MM.1S (cell line): ENCODE measurements at regions not wholly inside any gene's neighbourhood (a gene's known extent, or its start where the extent isn't known, plus 50 kb on each side); places are given as distances from the start of the nearest gene placed in this dataset.

ENCODE experiments used
- DNase-seq: peaks from one replicate; pipeline ENCODE4 v3.0.0-alpha.2; 2015
- H2AFZ ChIP-seq: fragments of 300-600 bp; sonication (generic); 2 replicates; pipeline ENCODE4 v1.6.0; 2016; ENCODE audit warnings: antibody characterized with exemption, low read length
- H3F3A ChIP-seq: fragments of 300-600 bp; sonication (generic); 2 replicates; pipeline ENCODE4 v1.6.1; 2016; ENCODE audit warnings: mild to moderate bottlenecking, antibody characterized with exemption, low read length, moderate library complexity, mixed read lengths; ENCODE audit not compliant: insufficient read depth
- H3K27ac ChIP-seq: fragments of 300-600 bp; sonication (generic); 2 replicates; pipeline ENCODE4 v1.5.1; 2016; ENCODE audit warnings: mild to moderate bottlenecking, low read length
- H3K27me3 ChIP-seq: fragments of 300-600 bp; sonication (generic); replicated peaks from 2 replicates; pipeline ENCODE4 v1.6.0; 2016; ENCODE audit warnings: low read length; ENCODE audit not compliant: insufficient read depth
- H3K36me3 ChIP-seq: fragments of 300-600 bp; sonication (generic); replicated peaks from 2 replicates; pipeline ENCODE4 v1.6.1; 2016; ENCODE audit warnings: mild to moderate bottlenecking, low read length, mixed read lengths; ENCODE audit not compliant: insufficient read depth
- H3K4me1 ChIP-seq: fragments of 300-600 bp; sonication (generic); 2 replicates; pipeline ENCODE4 v1.6.1; 2016; ENCODE audit warnings: low read length, mixed read lengths
- H3K4me2 ChIP-seq: fragments of 300-600 bp; sonication (generic); 2 replicates; pipeline ENCODE4 v1.6.0; 2016; ENCODE audit warnings: low read depth, low read length
- H3K4me3 ChIP-seq: fragments of 300-600 bp; sonication (generic); 2 replicates; pipeline ENCODE4 v1.5.1; 2016; ENCODE audit warnings: low read length, mixed read lengths
- H3K79me2 ChIP-seq: fragments of 300-600 bp; sonication (generic); 2 replicates; pipeline ENCODE4 v1.6.1; 2016; ENCODE audit warnings: mixed run types, low read length, mixed read lengths
- H3K9ac ChIP-seq: fragments of 300-600 bp; sonication (generic); 2 replicates; pipeline ENCODE4 v1.6.1; 2016; ENCODE audit warnings: low read length, mixed read lengths
- H3K9me2 ChIP-seq: fragments of 300-600 bp; sonication (generic); replicated peaks from 2 replicates; pipeline ENCODE4 v1.6.1; 2016; ENCODE audit warnings: mild to moderate bottlenecking, low read length, mixed read lengths; ENCODE audit not compliant: insufficient read depth
- H3K9me3 ChIP-seq: fragments of 300-600 bp; sonication (generic); replicated peaks from 2 replicates; pipeline ENCODE4 v1.6.1; 2016; ENCODE audit warnings: mild to moderate bottlenecking, low read length, mixed read lengths; ENCODE audit not compliant: insufficient read depth
- H4K20me1 ChIP-seq: fragments of 300-600 bp; sonication (generic); 2 replicates; pipeline ENCODE4 v1.6.1; 2016; ENCODE audit warnings: mild to moderate bottlenecking, low read length, moderate library complexity, mixed read lengths; ENCODE audit not compliant: insufficient read depth
- CTCF ChIP-seq: fragments of 300-600 bp; sonication (generic); IDR thresholded peaks from 2 replicates; pipeline ENCODE4 v1.5.1; 2016; ENCODE audit warnings: antibody characterized with exemption, low read length, mixed read lengths
- EZH2 ChIP-seq: fragments of 300-600 bp; sonication (generic); optimal IDR thresholded peaks from 2 replicates; pipeline ENCODE3; 2017; ENCODE audit warnings: low read depth, mild to moderate bottlenecking, antibody characterized with exemption, low read length, mixed read lengths
- EZH2phosphoT487 ChIP-seq: fragments of 300-600 bp; sonication (generic); IDR thresholded peaks from 2 replicates; pipeline ENCODE4 v1.6.1; 2018; ENCODE audit warnings: antibody characterized with exemption, low read length

- no peaks in the 10 kb centered on the region for H3K9me3 ChIP-seq
- no peaks in the 10 kb centered on the region for H3K79me2 ChIP-seq
- H3K36me3 ChIP-seq: no peaks in the 10 kb centered on the region
- no peak overlapping the region for H3K9ac ChIP-seq
- no peaks in the 10 kb centered on the region for H3K9me2 ChIP-seq
- peaks cover 88% of the 10 kb centered on the region for H3K27me3 ChIP-seq
- H3F3A ChIP-seq: no peaks in the 10 kb centered on the region
- no peaks in the 10 kb centered on the region for H3K4me1 ChIP-seq
- no peak overlapping the region for H3K4me2 ChIP-seq
- no peak for TF ChIP-seq CTCF
- no peak for TF ChIP-seq EZH2
- no peak for TF ChIP-seq EZH2phosphoT487
- H3K4me3 ChIP-seq: no peak overlapping the region
- no peaks in the 10 kb centered on the region for H4K20me1 ChIP-seq
- DNase-seq: no peak
- H2AFZ ChIP-seq: no peak overlapping the region
- no peak overlapping the region for H3K27ac ChIP-seq
Observed at GRCh38 chr17:36727577-36727976, 126.2 kb downstream of the MRM1 start.

DNA sequence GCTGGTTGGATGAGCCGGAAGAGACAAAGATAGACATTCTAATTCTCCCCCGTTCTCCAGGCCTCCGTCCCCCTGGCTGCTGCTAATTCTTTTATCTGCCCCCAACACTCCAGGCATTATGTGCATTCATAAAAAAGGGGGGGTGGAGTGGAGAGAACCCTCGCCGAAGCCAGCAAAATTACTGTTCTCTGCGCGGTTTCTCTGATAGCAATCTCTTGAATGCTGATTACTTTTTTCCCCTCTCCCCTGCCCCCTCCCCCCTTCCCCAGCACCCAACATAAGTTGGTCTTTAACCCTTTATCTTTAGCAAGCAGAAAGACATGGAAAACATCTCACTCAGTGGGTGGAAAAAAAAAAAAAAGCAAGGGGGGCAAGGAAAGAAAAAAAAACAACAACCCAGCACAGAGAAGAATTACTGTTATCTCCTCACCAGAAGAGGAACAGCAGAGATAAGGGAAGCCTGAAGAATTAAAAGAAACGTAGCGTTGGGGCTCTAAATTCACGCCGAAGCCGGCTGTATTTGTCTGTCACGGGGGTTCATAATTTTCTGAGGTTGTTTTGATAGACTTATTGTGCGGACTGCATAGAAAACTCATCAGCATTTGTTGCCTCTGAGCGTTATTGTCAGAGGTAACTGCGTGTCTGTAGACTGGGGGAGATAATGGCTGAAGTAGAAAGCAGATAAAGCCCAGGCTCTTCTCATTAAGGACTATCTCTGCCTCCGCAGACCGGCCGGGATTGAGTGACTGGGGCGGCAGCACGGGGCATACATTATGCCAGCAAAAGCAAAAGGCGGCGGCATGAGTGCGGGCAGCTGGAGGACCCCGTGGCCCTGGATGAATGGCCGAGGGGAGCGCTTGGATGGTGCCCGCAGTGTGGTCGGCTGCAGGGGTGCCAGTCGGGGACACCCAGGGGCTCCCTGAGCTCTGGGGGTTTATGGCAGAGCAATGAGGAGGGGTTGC lies 126.9 kb downstream of the MRM1 start:
- Histone ChIP-seq H3K4me1 (no peaks in the 10 kb centered on the region), H2AFZ (no peak overlapping the region), H3K9ac (no peak overlapping the region), H3K4me2 (no peak overlapping the region), H3K4me3 (no peak overlapping the region), H3K79me2 (no peaks in the 10 kb centered on the region), H4K20me1 (no peaks in the 10 kb centered on the region), H3K9me2 (no peaks in the 10 kb centered on the region), H3K27me3 (peaks cover 85% of the 10 kb centered on the region), H3K36me3 (no peaks in the 10 kb centered on the region), H3K27ac (no peak overlapping the region), H3K9me3 (no peaks in the 10 kb centered on the region), H3F3A (no peaks in the 10 kb centered on the region)
- no peak for TF ChIP-seq CTCF
- TF ChIP-seq EZH2phosphoT487: no peak
- TF ChIP-seq EZH2: no peak
- DNase-seq: no peak

DNA sequence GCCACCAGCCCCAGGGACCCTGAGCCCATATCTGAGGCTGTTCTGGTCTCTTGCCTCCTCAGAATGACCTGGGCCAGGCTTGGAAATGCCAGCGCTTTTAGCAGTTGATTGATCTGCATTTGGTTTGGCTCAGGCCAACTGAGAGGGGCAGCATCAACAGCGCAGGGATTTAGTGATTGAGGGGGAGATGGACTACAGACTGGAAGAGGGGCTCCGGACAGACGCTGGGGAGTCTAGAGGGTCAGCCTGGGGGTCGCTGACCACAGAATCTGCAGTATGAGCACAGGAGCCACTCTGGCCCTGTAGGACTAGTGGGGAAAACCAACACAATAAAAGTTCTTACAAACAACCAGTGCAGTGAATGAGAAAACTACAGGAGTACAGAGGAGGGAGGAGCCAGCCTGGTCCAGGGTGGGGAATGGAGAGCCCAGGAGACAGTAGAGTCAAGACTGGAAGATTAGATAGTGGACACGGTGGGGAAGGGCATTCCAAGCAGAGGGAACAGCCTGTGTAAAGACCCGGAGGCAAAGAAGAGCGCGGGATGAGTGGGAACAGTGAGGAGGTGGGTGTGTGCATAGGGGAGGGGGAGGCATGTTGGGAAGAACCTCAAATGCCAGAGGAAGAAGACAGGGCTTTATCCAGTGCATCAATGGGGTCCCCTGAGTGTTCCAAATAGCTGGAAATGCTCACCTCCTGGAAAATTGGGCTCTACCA lies 128.9 kb downstream of the MRM1 start:
- Histone ChIP-seq H3K9me2 (no peaks in the 10 kb centered on the region), H3K9me3 (no peaks in the 10 kb centered on the region), H3K79me2 (no peaks in the 10 kb centered on the region), H3K9ac (no peak overlapping the region), H3K27me3 (peaks cover 71% of the 10 kb centered on the region), H3K4me3 (no peak overlapping the region), H3F3A (no peaks in the 10 kb centered on the region), H4K20me1 (no peaks in the 10 kb centered on the region), H3K36me3 (no peaks in the 10 kb centered on the region), H3K4me1 (no peaks in the 10 kb centered on the region), H3K27ac (no peak overlapping the region), H2AFZ (no peak overlapping the region), H3K4me2 (no peak overlapping the region)
- TF ChIP-seq EZH2 (no peak), CTCF (no peak)
- no peak for DNase-seq
